ENCODE measurements at regions not wholly inside any gene's neighbourhood (a gene's known extent, or its start where the extent isn't known, plus 50 kb on each side); places are given as distances from the start of the nearest gene placed in this dataset.

DNA sequence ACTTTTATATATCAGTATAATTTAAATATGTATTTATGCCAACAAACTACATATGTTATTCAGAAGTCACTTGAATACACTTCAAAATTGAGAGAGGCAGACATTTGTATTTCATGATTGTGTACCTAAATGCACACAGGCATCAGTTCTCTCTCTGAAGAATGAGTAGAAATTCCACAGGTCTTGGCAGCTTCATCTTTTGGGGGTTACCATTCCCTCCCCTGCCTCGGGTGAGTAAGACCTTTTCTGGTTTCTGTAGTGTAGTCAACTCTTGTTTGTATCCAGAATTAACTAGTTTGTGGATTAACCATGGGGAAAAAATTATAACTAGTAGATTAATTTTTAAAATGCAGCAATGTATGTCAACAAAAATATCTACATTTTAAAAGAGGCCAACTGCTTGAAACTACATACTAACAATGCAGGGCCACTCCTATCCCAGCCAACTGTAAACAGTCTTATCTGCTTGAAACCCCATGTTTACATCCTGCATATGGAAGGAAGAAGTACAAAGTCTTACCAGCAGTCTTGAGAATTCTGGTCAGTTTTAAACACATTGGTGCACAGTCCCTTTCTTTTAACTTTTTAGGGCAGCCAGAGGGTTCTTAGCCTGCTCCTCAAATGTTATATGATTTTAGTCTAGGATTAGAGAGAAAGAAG, 339.6 kb upstream of the KIF2A start:
- Mint-ChIP-seq H3K36me3 (no peaks in the 10 kb centered on the region), H3K27me3 (ENCODE audit: low read depth in 2 of 2) (no peaks in the 10 kb centered on the region), H3K4me1 (no peaks in the 10 kb centered on the region), H3K4me3 (no peak overlapping the region), H3K27ac (no peak overlapping the region), H3K9me3 (no peaks in the 10 kb centered on the region)
- DNase-seq (no peak), ATAC-seq (no peak)
- Histone ChIP-seq H3K4me1 (ENCODE audit: control insufficient read depth, insufficient read depth, low read length) (no peaks in the 10 kb centered on the region), H3K4me3 (ENCODE audit: low read length) (no peak overlapping the region), H3K9me3 (ENCODE audit: control insufficient read depth, insufficient read depth, low read length) (no peaks in the 10 kb centered on the region), H3K36me3 (ENCODE audit: control insufficient read depth, insufficient read depth, low read length) (no peaks in the 10 kb centered on the region), H3K27me3 (ENCODE audit: control insufficient read depth, insufficient read depth, low read length) (no peaks in the 10 kb centered on the region), H3K27ac (ENCODE audit: low read length) (no peak overlapping the region)
- no CpG with 5 or more reads among the region's 1 CpG for WGBS (ENCODE audit: insufficient coverage)
- intact Hi-C loops (cut with micrococcal nuclease), result no loop called here
- TF ChIP-seq, protein P1, sequence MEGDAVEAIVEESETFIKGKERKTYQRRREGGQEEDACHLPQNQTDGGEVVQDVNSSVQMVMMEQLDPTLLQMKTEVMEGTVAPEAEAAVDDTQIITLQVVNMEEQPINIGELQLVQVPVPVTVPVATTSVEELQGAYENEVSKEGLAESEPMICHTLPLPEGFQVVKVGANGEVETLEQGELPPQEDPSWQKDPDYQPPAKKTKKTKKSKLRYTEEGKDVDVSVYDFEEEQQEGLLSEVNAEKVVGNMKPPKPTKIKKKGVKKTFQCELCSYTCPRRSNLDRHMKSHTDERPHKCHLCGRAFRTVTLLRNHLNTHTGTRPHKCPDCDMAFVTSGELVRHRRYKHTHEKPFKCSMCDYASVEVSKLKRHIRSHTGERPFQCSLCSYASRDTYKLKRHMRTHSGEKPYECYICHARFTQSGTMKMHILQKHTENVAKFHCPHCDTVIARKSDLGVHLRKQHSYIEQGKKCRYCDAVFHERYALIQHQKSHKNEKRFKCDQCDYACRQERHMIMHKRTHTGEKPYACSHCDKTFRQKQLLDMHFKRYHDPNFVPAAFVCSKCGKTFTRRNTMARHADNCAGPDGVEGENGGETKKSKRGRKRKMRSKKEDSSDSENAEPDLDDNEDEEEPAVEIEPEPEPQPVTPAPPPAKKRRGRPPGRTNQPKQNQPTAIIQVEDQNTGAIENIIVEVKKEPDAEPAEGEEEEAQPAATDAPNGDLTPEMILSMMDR (IDR thresholded peaks at IDR 0.05), result no peak

DNA sequence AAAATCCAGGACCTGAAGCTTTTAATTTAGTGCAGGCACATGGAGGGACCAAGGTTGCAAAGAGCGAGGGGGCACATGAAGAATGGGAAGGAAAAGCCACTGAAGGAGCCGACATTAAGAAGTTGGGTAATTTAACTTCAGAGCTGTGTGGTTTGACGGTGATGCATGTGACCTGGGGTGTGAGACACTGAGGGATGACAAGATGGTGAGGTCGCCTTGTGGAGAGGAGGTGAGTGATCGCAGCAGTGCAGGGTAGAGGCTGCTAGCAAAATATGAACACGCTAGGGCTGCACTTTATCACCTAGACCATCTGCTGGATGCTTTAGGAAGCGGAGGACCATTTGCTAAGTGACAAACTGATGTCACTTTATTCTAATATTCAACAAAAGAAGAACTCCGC, 339.0 kb upstream of the KIF2A start:
- TF ChIP-seq, protein P1 (IDR thresholded peaks at IDR 0.05), result no peak
- no peak for ATAC-seq
- 65% methylated on average over 7 of the region's 8 CpGs for whole genome bisulfite sequencing (ENCODE audit: insufficient coverage)
- no peak overlapping the region for H3K27ac Mint-ChIP-seq
- no peaks in the 10 kb centered on the region for H3K36me3 Mint-ChIP-seq
- Histone ChIP-seq H3K4me3 (ENCODE audit: low read length) (no peak overlapping the region), H3K4me1 (ENCODE audit: control insufficient read depth, insufficient read depth, low read length) (no peaks in the 10 kb centered on the region), H3K9me3 (ENCODE audit: control insufficient read depth, insufficient read depth, low read length) (no peaks in the 10 kb centered on the region), H3K36me3 (ENCODE audit: control insufficient read depth, insufficient read depth, low read length) (no peaks in the 10 kb centered on the region), H3K27ac (ENCODE audit: low read length) (no peak overlapping the region), H3K27me3 (ENCODE audit: control insufficient read depth, insufficient read depth, low read length) (no peaks in the 10 kb centered on the region)
- H3K9me3 Mint-ChIP-seq, result no peaks in the 10 kb centered on the region
- no peak overlapping the region for H3K4me3 Mint-ChIP-seq
- no peak for DNase-seq
- no peaks in the 10 kb centered on the region for H3K4me1 Mint-ChIP-seq
- H3K27me3 Mint-ChIP-seq (ENCODE audit: low read depth in 2 of 2), result no peaks in the 10 kb centered on the region
- intact Hi-C loops (cut with micrococcal nuclease), result no loop called here

DNA sequence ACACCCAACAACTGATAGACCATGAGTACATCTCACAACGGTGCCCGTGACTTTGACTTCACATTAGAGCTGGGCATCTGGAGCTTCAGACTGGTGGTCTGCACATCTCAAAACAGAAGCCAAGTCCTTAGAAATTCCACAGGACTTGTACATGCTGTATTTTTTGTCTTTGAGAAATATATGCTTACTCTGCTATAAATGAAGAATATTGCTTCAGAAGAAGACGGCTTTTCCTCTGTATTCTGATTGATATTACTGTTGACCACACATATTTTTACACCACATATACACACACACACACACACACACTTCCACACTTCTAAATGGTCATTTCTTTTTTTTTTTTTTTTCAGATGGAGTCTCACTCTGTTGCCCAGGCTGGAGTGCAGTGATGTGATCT, 338.3 kb upstream of the KIF2A start:
- H3K4me1 ChIP-seq (ENCODE audit: control insufficient read depth, insufficient read depth, low read length), result no peaks in the 10 kb centered on the region
- ATAC-seq (no peak), DNase-seq (no peak)
- no peaks in the 10 kb centered on the region for H3K36me3 Mint-ChIP-seq
- H3K4me3 Mint-ChIP-seq, result no peak overlapping the region
- H3K27me3 ChIP-seq (ENCODE audit: control insufficient read depth, insufficient read depth, low read length), result no peaks in the 10 kb centered on the region
- H3K4me1 Mint-ChIP-seq, result no peaks in the 10 kb centered on the region
- H3K27ac Mint-ChIP-seq, result no peak overlapping the region
- TF ChIP-seq, protein P1 (IDR thresholded peaks at IDR 0.05), result no peak
- H3K36me3 ChIP-seq (ENCODE audit: control insufficient read depth, insufficient read depth, low read length), result no peaks in the 10 kb centered on the region
- H3K27me3 Mint-ChIP-seq (ENCODE audit: low read depth in 2 of 2), result no peaks in the 10 kb centered on the region
- no peaks in the 10 kb centered on the region for H3K9me3 ChIP-seq (ENCODE audit: control insufficient read depth, insufficient read depth, low read length)
- H3K4me3 ChIP-seq (ENCODE audit: low read length), result no peak overlapping the region
- no peak overlapping the region for H3K27ac ChIP-seq (ENCODE audit: low read length)
- no peaks in the 10 kb centered on the region for H3K9me3 Mint-ChIP-seq
- intact Hi-C loops (cut with micrococcal nuclease), result no loop called here
- 86% methylated on average over 2 of the region's 3 CpGs for WGBS (ENCODE audit: insufficient coverage)

DNA sequence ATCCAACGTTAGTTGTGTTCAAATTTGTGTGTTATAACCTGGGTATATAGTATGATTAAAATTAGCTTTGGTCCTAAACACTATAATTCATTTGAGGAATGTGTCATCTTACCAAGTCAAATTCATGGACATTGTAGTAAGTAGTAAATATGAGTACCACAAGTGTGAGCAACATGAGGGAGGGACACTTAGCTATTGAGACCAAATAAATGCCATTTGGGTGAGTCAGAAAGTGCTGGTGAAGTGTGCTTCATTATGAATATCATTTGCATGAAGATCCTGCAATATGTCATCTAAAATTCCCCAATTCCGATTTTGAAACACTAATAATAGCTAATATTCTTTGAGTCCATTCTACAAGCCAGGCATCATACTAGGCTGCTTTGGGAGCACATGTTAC, 336.7 kb upstream of the KIF2A start:
- peaks cover 0 to 3% of the 10 kb centered on the region in 2 donors for H3K9me3 Mint-ChIP-seq
- intact Hi-C loops (cut with micrococcal nuclease), result no loop called here
- Histone ChIP-seq H3K36me3 (ENCODE audit: control insufficient read depth, insufficient read depth, low read length) (no peaks in the 10 kb centered on the region), H3K9me3 (ENCODE audit: control insufficient read depth, insufficient read depth, low read length) (no peaks in the 10 kb centered on the region), H3K27ac (ENCODE audit: low read length) (no peak overlapping the region), H3K4me3 (ENCODE audit: low read length) (no peak overlapping the region), H3K27me3 (ENCODE audit: control insufficient read depth, insufficient read depth, low read length) (no peaks in the 10 kb centered on the region), H3K4me1 (ENCODE audit: control insufficient read depth, insufficient read depth, low read length) (no peaks in the 10 kb centered on the region)
- no peak overlapping the region for H3K27ac Mint-ChIP-seq
- no peak for DNase-seq
- no peaks in the 10 kb centered on the region for H3K36me3 Mint-ChIP-seq
- 83% methylated on average over 1 of the region's 2 CpGs for WGBS (ENCODE audit: insufficient coverage)
- ATAC-seq, result no peak
- TF ChIP-seq, protein P1 (IDR thresholded peaks at IDR 0.05), result no peak
- no peak overlapping the region for H3K4me3 Mint-ChIP-seq
- no peaks in the 10 kb centered on the region for H3K4me1 Mint-ChIP-seq
- no peaks in the 10 kb centered on the region for H3K27me3 Mint-ChIP-seq (ENCODE audit: low read depth in 2 of 2)

All from natural killer cell (primary cell).